H1 (cell line): ENCODE measurements at regions not wholly inside any gene's neighbourhood (a gene's known extent, or its start where the extent isn't known, plus 50 kb on each side); places are given as distances from the start of the nearest gene placed in this dataset.

ENCODE experiments used
- CHD7 ChIP-seq: fragments of 300-600 bp; sonication (generic); IDR thresholded peaks from 2 replicates; pipeline ENCODE4 v1.7.1; 2012; ENCODE audit warnings: low read length, moderate library complexity, mild to moderate bottlenecking, inconsistent platforms; ENCODE audit not compliant: insufficient replicate concordance
- SRF ChIP-seq: IDR thresholded peaks from 2 replicates; pipeline ENCODE4 v1.6.1; 2011; ENCODE audit warnings: mild to moderate bottlenecking, low read depth, low read length, moderate library complexity

DNA sequence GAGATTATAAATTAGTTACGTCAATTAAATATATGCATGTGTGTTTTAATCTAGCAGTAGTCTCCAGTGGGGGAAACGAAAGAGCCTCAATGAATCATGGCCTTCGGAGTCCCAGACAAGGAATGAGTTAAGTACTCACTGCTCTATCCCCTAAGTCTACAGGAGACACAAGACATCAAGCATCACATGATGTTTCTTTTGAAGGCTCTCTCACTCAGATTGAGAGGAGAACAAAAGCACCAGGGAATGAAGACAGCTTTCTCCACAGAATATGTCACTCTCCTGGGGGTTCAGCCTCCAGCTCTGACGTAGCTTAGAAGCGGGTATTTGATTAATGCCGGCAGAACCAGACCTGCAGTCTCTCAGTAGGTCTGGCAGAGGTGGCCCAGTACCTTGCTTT, 381.4 kb downstream of the ACTL7B start (continued):
- no peak for TF ChIP-seq CHD7
- no peak for TF ChIP-seq SRF
